GM23338 (cell line): ENCODE measurements at regions not wholly inside any gene's neighbourhood (a gene's known extent, or its start where the extent isn't known, plus 50 kb on each side); places are given as distances from the start of the nearest gene placed in this dataset.

Experiments used
- ATAC-seq: fragments of 200-7000 bp; cut with Tn5 transposase; 3 replicates; pipeline ENCODE4 v1.9.1; 2020
- DNase-seq: peaks from one replicate; pipeline ENCODE4 v3.0.0-alpha.2; 2015; ENCODE audit warnings: low spot score
- H2AFZ ChIP-seq: fragments of 200-600 bp; sonication (generic); 2 replicates; pipeline ENCODE4 v1.8.0; 2016; ENCODE audit warnings: antibody characterized with exemption, mild to moderate bottlenecking, moderate library complexity
- H3F3A ChIP-seq: fragments of 200-600 bp; sonication (generic); replicated peaks from 2 replicates; pipeline ENCODE4 v1.8.0; 2017; ENCODE audit warnings: antibody characterized with exemption, mixed run types, low read depth
- H3K27ac ChIP-seq: fragments of 200-600 bp; sonication (generic); 2 replicates; pipeline ENCODE4 v1.6.1; 2016; ENCODE audit warnings: low read depth
- H3K27me3 ChIP-seq: fragments of 200-600 bp; sonication (generic); 2 replicates; pipeline ENCODE4 v1.8.0; 2016; ENCODE audit warnings: mild to moderate bottlenecking, mixed run types, moderate library complexity; ENCODE audit not compliant: insufficient read depth
- H3K36me3 ChIP-seq: fragments of 200-600 bp; sonication (generic); 2 replicates; pipeline ENCODE4 v1.8.0; 2016; ENCODE audit warnings: mild to moderate bottlenecking; ENCODE audit not compliant: insufficient read depth
- H3K4me1 ChIP-seq: fragments of 200-600 bp; sonication (generic); 2 replicates; pipeline ENCODE4 v1.8.0; 2016; ENCODE audit warnings: mild to moderate bottlenecking, moderate library complexity; ENCODE audit not compliant: insufficient read depth
- H3K4me2 ChIP-seq: fragments of 200-600 bp; sonication (generic); 2 replicates; pipeline ENCODE4 v1.7.1; 2017; ENCODE audit warnings: mixed run types
- H3K4me3 ChIP-seq: fragments of 200-600 bp; sonication (generic); 2 replicates; pipeline ENCODE4 v1.6.1; 2016; ENCODE audit warnings: mixed run types
- H3K79me2 ChIP-seq: fragments of 200-600 bp; sonication (generic); replicated peaks from 2 replicates; pipeline ENCODE4 v1.8.0; 2017; ENCODE audit warnings: mild to moderate bottlenecking; ENCODE audit not compliant: insufficient read depth
- H3K9me2 ChIP-seq: fragments of 200-600 bp; sonication (generic); 2 replicates; pipeline ENCODE4 v1.8.0; 2017; ENCODE audit not compliant: insufficient read depth
- H4K20me1 ChIP-seq: fragments of 200-600 bp; sonication (generic); replicated peaks from 2 replicates; pipeline ENCODE4 v1.8.0; 2017; ENCODE audit warnings: mild to moderate bottlenecking; ENCODE audit not compliant: insufficient read depth
- H3K27ac Mint-ChIP-seq: 2 replicates; pipeline ENCODE4 v1.8.0; 2020; ENCODE audit warnings: inconsistent platforms, mild to moderate bottlenecking, moderate library complexity, mixed read lengths
- H3K27me3 Mint-ChIP-seq: 3 replicates; pipeline ENCODE4 v1.8.0; 2022; ENCODE audit warnings: low read depth, mild to moderate bottlenecking, moderate library complexity, mixed read lengths, inconsistent platforms; ENCODE audit not compliant: insufficient read depth, poor library complexity
- H3K36me3 Mint-ChIP-seq: 3 replicates; pipeline ENCODE4 v1.8.0; 2021; ENCODE audit warnings: low read depth, mild to moderate bottlenecking, inconsistent platforms, moderate library complexity, mixed read lengths
- H3K4me1 Mint-ChIP-seq: 3 replicates; pipeline ENCODE4 v1.8.0; 2020; ENCODE audit warnings: mild to moderate bottlenecking, inconsistent platforms, mixed read lengths
- H3K4me3 Mint-ChIP-seq: 3 replicates; pipeline ENCODE4 v1.8.0; 2021; ENCODE audit warnings: moderate library complexity, mild to moderate bottlenecking, inconsistent platforms, mixed read lengths
- H3K9me3 Mint-ChIP-seq: 3 replicates; pipeline ENCODE4 v1.8.0; 2020; ENCODE audit warnings: moderate library complexity, mild to moderate bottlenecking, inconsistent platforms, mixed read lengths
- CREB1 ChIP-seq: fragments of 250-450 bp; sonication (Bioruptor Pico); IDR thresholded peaks from 2 replicates; pipeline ENCODE4 v1.5.0; 2020; ENCODE audit warnings: low read depth, mild to moderate bottlenecking, moderate library complexity
- EZH2 ChIP-seq: fragments of 200-600 bp; sonication (generic); IDR thresholded peaks from one replicate; pipeline ENCODE4 v1.8.0; 2017; ENCODE audit warnings: antibody characterized with exemption, mild to moderate bottlenecking, low read depth; ENCODE audit not compliant: unreplicated experiment
- EZH2phosphoT487 ChIP-seq: fragments of 200-600 bp; sonication (generic); IDR thresholded peaks from one replicate; pipeline ENCODE4 v1.8.1; 2018; ENCODE audit warnings: antibody characterized with exemption; ENCODE audit not compliant: unreplicated experiment
- JUNB ChIP-seq: IDR thresholded peaks from one replicate; pipeline ENCODE4 v1.6.1; 2016; ENCODE audit warnings: antibody characterized with exemption; ENCODE audit not compliant: unreplicated experiment
- NANOG ChIP-seq: IDR thresholded peaks from 2 replicates; pipeline ENCODE4 v1.6.1; 2016; ENCODE audit warnings: antibody characterized with exemption, borderline replicate concordance
- POLR2AphosphoS5 ChIP-seq: IDR thresholded peaks from 2 replicates; pipeline ENCODE4 v1.6.1; 2016; ENCODE audit warnings: antibody characterized with exemption, low read depth
- STAT1 ChIP-seq: IDR thresholded peaks from one replicate; pipeline ENCODE4 v1.6.1; 2016; ENCODE audit warnings: antibody characterized with exemption; ENCODE audit not compliant: unreplicated experiment
- ZNF114 ChIP-seq: fragments of 250-450 bp; sonication (Bioruptor Pico); IDR thresholded peaks from 2 replicates; pipeline ENCODE4 v1.5.0; 2020; ENCODE audit warnings: mild to moderate bottlenecking, moderate library complexity
- ZNF331 ChIP-seq: fragments of 250-450 bp; sonication (Bioruptor Pico); IDR thresholded peaks from 2 replicates; pipeline ENCODE4 v1.5.0; 2020; ENCODE audit warnings: low read depth, mild to moderate bottlenecking, moderate library complexity
- TF ChIP-seq, protein P1 (sequence below): fragments of 250-450 bp; sonication (Bioruptor Pico); IDR thresholded peaks from 2 replicates; pipeline ENCODE4 v1.5.0; 2020; ENCODE audit warnings: mild to moderate bottlenecking, moderate library complexity
- TF ChIP-seq, protein P2 (sequence below): IDR thresholded peaks from one replicate; pipeline ENCODE4 v1.6.1; 2018; ENCODE audit warnings: antibody characterized with exemption; ENCODE audit not compliant: unreplicated experiment
- TF ChIP-seq, protein P3 (sequence below): IDR thresholded peaks from 2 replicates; pipeline ENCODE4 v1.6.1; 2016; ENCODE audit warnings: antibody characterized with exemption
- TF ChIP-seq, protein P4 (sequence below), 2 experiments: fragments of 200-600 bp in 1 of 2; sonication (generic) in 1 of 2; conservative IDR thresholded peaks; 2 replicates each; pipeline versions ENCODE4 v1.5.1 to v1.6.1; 2016 to 2017; ENCODE audit warnings: antibody characterized with exemption in 2 of 2, low read depth in 2 of 2, mild to moderate bottlenecking in 2 of 2, moderate library complexity in 1 of 2

DNA sequence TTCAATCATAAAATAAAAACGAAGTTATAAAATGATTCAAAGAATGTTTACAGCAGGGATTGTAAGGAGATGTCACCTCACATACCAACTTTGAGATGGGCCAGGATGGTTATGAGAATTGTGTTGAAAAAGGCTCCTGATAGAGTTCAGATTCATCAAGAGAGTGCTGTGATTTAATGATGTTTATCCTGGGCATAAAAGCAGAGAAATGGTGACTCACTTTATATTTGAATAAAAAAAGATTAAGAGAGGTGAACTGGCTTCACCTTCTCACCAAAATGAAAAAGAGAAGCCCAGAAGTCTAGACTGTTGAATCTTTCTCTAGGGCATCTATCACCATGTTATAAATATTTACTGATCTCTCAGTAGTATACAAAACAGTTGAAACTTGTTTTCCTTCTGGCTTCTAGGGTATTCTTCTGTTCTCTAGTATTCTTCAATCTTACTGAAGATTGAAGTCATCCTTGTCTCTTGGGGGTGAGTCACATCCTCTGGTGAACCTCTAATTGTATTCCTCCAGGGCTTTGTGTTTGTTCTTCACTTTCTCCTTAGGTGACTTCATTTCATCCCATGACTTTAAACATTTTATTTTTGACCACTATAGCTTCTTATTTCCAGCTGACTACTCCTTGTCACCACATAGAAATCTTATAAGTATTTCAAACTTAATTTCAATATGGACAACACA, 1237.3 kb upstream of the C9orf72 start:
- Mint-ChIP-seq H3K4me3 (no peak overlapping the region), H3K27me3 (no peaks in the 10 kb centered on the region), H3K9me3 (no peaks in the 10 kb centered on the region), H3K4me1 (no peaks in the 10 kb centered on the region), H3K36me3 (no peaks in the 10 kb centered on the region), H3K27ac (no peak overlapping the region)
- Histone ChIP-seq H3K4me3 (no peak overlapping the region), H3K4me1 (no peaks in the 10 kb centered on the region), H3F3A (no peaks in the 10 kb centered on the region), H4K20me1 (no peaks in the 10 kb centered on the region), H3K27me3 (no peaks in the 10 kb centered on the region), H3K4me2 (no peak overlapping the region), H3K9me2 (peaks cover 6% of the 10 kb centered on the region; the same call in 1 of the 2 replicates), H3K36me3 (no peaks in the 10 kb centered on the region), H3K79me2 (no peaks in the 10 kb centered on the region), H3K27ac (no peak overlapping the region), H2AFZ (no peak overlapping the region)
- ATAC-seq (no peak), DNase-seq (no peak)
- TF ChIP-seq ZNF114 (CRISPR knock-in tag) = no peak
- no peak for TF ChIP-seq EZH2
- no peak for TF ChIP-seq POLR2AphosphoS5
- TF ChIP-seq, protein P1, sequence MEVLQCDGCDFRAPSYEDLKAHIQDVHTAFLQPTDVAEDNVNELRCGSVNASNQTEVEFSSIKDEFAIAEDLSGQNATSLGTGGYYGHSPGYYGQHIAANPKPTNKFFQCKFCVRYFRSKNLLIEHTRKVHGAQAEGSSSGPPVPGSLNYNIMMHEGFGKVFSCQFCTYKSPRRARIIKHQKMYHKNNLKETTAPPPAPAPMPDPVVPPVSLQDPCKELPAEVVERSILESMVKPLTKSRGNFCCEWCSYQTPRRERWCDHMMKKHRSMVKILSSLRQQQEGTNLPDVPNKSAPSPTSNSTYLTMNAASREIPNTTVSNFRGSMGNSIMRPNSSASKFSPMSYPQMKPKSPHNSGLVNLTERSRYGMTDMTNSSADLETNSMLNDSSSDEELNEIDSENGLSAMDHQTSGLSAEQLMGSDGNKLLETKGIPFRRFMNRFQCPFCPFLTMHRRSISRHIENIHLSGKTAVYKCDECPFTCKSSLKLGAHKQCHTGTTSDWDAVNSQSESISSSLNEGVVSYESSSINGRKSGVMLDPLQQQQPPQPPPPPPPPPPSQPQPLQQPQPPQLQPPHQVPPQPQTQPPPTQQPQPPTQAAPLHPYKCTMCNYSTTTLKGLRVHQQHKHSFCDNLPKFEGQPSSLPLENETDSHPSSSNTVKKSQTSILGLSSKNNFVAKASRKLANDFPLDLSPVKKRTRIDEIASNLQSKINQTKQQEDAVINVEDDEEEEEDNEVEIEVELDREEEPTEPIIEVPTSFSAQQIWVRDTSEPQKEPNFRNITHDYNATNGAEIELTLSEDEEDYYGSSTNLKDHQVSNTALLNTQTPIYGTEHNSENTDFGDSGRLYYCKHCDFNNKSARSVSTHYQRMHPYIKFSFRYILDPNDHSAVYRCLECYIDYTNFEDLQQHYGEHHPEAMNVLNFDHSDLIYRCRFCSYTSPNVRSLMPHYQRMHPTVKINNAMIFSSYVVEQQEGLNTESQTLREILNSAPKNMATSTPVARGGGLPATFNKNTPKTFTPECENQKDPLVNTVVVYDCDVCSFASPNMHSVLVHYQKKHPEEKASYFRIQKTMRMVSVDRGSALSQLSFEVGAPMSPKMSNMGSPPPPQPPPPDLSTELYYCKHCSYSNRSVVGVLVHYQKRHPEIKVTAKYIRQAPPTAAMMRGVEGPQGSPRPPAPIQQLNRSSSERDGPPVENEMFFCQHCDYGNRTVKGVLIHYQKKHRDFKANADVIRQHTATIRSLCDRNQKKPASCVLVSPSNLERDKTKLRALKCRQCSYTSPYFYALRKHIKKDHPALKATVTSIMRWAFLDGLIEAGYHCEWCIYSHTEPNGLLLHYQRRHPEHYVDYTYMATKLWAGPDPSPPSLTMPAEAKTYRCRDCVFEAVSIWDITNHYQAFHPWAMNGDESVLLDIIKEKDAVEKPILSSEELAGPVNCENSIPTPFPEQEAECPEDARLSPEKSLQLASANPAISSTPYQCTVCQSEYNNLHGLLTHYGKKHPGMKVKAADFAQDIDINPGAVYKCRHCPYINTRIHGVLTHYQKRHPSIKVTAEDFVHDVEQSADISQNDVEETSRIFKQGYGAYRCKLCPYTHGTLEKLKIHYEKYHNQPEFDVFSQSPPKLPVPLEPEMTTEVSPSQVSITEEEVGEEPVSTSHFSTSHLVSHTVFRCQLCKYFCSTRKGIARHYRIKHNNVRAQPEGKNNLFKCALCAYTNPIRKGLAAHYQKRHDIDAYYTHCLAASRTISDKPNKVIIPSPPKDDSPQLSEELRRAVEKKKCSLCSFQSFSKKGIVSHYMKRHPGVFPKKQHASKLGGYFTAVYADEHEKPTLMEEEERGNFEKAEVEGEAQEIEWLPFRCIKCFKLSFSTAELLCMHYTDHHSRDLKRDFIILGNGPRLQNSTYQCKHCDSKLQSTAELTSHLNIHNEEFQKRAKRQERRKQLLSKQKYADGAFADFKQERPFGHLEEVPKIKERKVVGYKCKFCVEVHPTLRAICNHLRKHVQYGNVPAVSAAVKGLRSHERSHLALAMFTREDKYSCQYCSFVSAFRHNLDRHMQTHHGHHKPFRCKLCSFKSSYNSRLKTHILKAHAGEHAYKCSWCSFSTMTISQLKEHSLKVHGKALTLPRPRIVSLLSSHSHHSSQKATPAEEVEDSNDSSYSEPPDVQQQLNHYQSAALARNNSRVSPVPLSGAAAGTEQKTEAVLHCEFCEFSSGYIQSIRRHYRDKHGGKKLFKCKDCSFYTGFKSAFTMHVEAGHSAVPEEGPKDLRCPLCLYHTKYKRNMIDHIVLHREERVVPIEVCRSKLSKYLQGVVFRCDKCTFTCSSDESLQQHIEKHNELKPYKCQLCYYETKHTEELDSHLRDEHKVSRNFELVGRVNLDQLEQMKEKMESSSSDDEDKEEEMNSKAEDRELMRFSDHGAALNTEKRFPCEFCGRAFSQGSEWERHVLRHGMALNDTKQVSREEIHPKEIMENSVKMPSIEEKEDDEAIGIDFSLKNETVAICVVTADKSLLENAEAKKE (CRISPR knock-in tag) = no peak
- TF ChIP-seq, protein P2, sequence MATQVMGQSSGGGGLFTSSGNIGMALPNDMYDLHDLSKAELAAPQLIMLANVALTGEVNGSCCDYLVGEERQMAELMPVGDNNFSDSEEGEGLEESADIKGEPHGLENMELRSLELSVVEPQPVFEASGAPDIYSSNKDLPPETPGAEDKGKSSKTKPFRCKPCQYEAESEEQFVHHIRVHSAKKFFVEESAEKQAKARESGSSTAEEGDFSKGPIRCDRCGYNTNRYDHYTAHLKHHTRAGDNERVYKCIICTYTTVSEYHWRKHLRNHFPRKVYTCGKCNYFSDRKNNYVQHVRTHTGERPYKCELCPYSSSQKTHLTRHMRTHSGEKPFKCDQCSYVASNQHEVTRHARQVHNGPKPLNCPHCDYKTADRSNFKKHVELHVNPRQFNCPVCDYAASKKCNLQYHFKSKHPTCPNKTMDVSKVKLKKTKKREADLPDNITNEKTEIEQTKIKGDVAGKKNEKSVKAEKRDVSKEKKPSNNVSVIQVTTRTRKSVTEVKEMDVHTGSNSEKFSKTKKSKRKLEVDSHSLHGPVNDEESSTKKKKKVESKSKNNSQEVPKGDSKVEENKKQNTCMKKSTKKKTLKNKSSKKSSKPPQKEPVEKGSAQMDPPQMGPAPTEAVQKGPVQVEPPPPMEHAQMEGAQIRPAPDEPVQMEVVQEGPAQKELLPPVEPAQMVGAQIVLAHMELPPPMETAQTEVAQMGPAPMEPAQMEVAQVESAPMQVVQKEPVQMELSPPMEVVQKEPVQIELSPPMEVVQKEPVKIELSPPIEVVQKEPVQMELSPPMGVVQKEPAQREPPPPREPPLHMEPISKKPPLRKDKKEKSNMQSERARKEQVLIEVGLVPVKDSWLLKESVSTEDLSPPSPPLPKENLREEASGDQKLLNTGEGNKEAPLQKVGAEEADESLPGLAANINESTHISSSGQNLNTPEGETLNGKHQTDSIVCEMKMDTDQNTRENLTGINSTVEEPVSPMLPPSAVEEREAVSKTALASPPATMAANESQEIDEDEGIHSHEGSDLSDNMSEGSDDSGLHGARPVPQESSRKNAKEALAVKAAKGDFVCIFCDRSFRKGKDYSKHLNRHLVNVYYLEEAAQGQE = no peak
- no peak for TF ChIP-seq STAT1
- TF ChIP-seq EZH2phosphoT487 = no peak
- no peak for TF ChIP-seq JUNB
- TF ChIP-seq ZNF331 (CRISPR knock-in tag) = no peak
- TF ChIP-seq NANOG = no peak
- TF ChIP-seq, protein P3, sequence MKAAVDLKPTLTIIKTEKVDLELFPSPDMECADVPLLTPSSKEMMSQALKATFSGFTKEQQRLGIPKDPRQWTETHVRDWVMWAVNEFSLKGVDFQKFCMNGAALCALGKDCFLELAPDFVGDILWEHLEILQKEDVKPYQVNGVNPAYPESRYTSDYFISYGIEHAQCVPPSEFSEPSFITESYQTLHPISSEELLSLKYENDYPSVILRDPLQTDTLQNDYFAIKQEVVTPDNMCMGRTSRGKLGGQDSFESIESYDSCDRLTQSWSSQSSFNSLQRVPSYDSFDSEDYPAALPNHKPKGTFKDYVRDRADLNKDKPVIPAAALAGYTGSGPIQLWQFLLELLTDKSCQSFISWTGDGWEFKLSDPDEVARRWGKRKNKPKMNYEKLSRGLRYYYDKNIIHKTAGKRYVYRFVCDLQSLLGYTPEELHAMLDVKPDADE = no peak
- TF ChIP-seq, protein P4, sequence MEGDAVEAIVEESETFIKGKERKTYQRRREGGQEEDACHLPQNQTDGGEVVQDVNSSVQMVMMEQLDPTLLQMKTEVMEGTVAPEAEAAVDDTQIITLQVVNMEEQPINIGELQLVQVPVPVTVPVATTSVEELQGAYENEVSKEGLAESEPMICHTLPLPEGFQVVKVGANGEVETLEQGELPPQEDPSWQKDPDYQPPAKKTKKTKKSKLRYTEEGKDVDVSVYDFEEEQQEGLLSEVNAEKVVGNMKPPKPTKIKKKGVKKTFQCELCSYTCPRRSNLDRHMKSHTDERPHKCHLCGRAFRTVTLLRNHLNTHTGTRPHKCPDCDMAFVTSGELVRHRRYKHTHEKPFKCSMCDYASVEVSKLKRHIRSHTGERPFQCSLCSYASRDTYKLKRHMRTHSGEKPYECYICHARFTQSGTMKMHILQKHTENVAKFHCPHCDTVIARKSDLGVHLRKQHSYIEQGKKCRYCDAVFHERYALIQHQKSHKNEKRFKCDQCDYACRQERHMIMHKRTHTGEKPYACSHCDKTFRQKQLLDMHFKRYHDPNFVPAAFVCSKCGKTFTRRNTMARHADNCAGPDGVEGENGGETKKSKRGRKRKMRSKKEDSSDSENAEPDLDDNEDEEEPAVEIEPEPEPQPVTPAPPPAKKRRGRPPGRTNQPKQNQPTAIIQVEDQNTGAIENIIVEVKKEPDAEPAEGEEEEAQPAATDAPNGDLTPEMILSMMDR (conservative IDR thresholded peaks at IDR 0.05; ENCODE audit: low read depth in 2 of 2) = no peak
- no peak for TF ChIP-seq CREB1 (CRISPR knock-in tag)
